Muscle layer of colon (tissue), 2 donors: ENCODE measurements at regions not wholly inside any gene's neighbourhood (a gene's known extent, or its start where the extent isn't known, plus 50 kb on each side); places are given as distances from the start of the nearest gene placed in this dataset.

ENCODE experiments used
- H3K27ac ChIP-seq: one replicate; pipeline ENCODE4 v1.7.0; 2013; ENCODE audit warnings: low read depth, mild to moderate bottlenecking, low read length, moderate library complexity
- H3K27me3 ChIP-seq, 2 donors: one replicate each; pipeline ENCODE4 v1.7.0; 2013; ENCODE audit warnings: low read length in 2 of 2, mild to moderate bottlenecking in 2 of 2; ENCODE audit not compliant: insufficient read depth in 2 of 2, control insufficient read depth in 1 of 2
- H3K36me3 ChIP-seq: one replicate; pipeline ENCODE4 v1.7.0; 2013; ENCODE audit warnings: mild to moderate bottlenecking, low read length; ENCODE audit not compliant: insufficient read depth
- H3K4me1 ChIP-seq: one replicate; pipeline ENCODE4 v1.7.0; 2013; ENCODE audit warnings: mild to moderate bottlenecking, low read length; ENCODE audit not compliant: insufficient read depth
- H3K4me3 ChIP-seq, 2 donors: one replicate each; pipeline ENCODE4 v1.7.0; 2013; ENCODE audit warnings: low read length in 2 of 2, low read depth in 1 of 2, mild to moderate bottlenecking in 1 of 2, moderate library complexity in 1 of 2
- H3K9ac ChIP-seq: one replicate; pipeline ENCODE4 v1.7.0; 2013; ENCODE audit warnings: low read length
- H3K9me3 ChIP-seq: one replicate; pipeline ENCODE4 v1.7.0; 2013; ENCODE audit warnings: mild to moderate bottlenecking, low read length
- donor health status: abdominal sarcoma.
- donor health status: Adenocarcinoma of cecum.

- H3K27me3 ChIP-seq, result no peaks in the 10 kb centered on the region
These were observed 1989.0 kb downstream of the C4orf33 start for GRCh38 chr4:131084997-131085396.

DNA sequence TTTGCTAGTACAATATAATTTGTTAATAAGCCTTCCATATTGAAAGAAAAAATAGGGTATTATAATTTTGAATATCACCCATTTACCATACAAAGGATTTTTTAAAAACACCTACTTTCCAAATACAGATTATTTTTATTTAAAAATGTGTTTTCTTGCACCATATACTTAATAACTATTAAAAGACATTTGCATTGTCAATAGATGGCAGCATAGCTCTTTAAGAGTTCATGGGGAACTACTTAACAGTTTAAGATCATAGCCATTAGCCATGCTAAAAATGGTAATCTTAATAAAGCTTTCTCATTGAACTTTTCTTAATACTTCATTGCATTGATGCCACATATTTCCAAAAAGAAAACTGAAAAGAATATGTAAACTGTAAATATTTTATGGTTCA is 1995.9 kb downstream of the C4orf33 start:
- Histone ChIP-seq H3K4me1 (no peaks in the 10 kb centered on the region), H3K27ac (no peak overlapping the region), H3K9me3 (no peaks in the 10 kb centered on the region), H3K4me3 (no peak overlapping the region), H3K27me3 (no peaks in the 10 kb centered on the region), H3K36me3 (no peaks in the 10 kb centered on the region), H3K9ac (no peak overlapping the region)

More at GRCh38 chr4:131084997-131085396, 1989.0 kb downstream of the C4orf33 start:
- no peaks in the 10 kb centered on the region for H3K36me3 ChIP-seq
- H3K9me3 ChIP-seq, result no peaks in the 10 kb centered on the region
- H3K27ac ChIP-seq, result no peak overlapping the region
- no peak overlapping the region for H3K9ac ChIP-seq
- no peak overlapping the region for H3K4me3 ChIP-seq
- H3K4me1 ChIP-seq, result no peaks in the 10 kb centered on the region

DNA sequence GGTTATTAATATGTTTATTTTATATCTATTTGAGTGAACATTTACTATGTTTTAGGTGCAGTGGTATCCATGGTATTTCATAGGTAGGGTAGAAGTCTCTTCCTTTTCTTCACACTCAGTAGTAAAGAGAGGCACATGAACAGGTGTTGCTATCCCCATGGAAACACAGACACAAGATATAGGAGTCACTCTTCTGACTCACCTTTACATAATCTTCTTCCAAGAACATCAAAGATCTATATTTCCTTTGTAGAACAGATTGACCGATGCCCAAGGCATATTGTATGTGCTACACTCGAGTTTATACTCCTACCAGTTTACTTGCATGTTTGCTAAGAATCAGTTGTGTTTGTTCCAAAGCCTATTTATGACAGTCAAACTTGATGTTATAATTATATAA is 1997.4 kb downstream of the C4orf33 start:
- H3K9ac ChIP-seq, result no peak overlapping the region
- H3K9me3 ChIP-seq, result no peaks in the 10 kb centered on the region
- H3K27me3 ChIP-seq, result no peaks in the 10 kb centered on the region
- H3K4me3 ChIP-seq, result no peak overlapping the region
- no peak overlapping the region for H3K27ac ChIP-seq
- H3K4me1 ChIP-seq, result no peaks in the 10 kb centered on the region
- H3K36me3 ChIP-seq, result no peaks in the 10 kb centered on the region

GRCh38 chr4:131098976-131099375 is 2003.0 kb downstream of the C4orf33 start:
- Histone ChIP-seq H3K9ac (no peak overlapping the region), H3K4me1 (no peaks in the 10 kb centered on the region), H3K27ac (no peak overlapping the region), H3K4me3 (no peak overlapping the region), H3K27me3 (no peaks in the 10 kb centered on the region), H3K36me3 (no peaks in the 10 kb centered on the region), H3K9me3 (no peaks in the 10 kb centered on the region)

DNA sequence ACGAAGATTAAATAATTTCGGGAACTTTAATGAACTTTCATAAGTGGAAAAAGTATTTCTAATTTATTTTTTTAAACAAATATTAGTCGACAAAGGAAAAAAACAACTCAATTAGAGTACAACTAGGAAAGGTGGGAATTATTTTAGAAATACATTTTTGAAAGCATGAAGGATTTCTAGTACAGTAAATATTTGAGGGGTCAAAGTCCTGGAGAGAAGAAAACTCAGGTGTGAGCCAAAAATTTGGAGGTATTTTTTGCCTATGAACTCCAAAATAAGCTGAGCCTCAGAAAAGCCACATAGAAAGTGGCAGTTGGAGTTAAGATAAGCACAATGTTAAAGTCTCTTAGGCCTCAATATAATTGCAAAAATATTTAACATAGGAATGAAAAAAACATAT is 2017.3 kb downstream of the C4orf33 start:
- no peaks in the 10 kb centered on the region for H3K4me1 ChIP-seq
- H3K27ac ChIP-seq, result no peak overlapping the region
- H3K4me3 ChIP-seq, result no peak overlapping the region
- no peaks in the 10 kb centered on the region for H3K27me3 ChIP-seq
- no peaks in the 10 kb centered on the region for H3K36me3 ChIP-seq
- H3K9ac ChIP-seq, result no peak overlapping the region
- no peaks in the 10 kb centered on the region for H3K9me3 ChIP-seq

- Histone ChIP-seq H3K4me1 (no peaks in the 10 kb centered on the region), H3K27me3 (no peaks in the 10 kb centered on the region), H3K9me3 (no peaks in the 10 kb centered on the region), H3K4me3 (no peak overlapping the region), H3K27ac (no peak overlapping the region), H3K9ac (no peak overlapping the region), H3K36me3 (no peaks in the 10 kb centered on the region)
These were observed 2017.8 kb downstream of the C4orf33 start for GRCh38 chr4:131113704-131114103.

- H3K9ac ChIP-seq, result no peak overlapping the region
- H3K27me3 ChIP-seq, result no peaks in the 10 kb centered on the region
- no peaks in the 10 kb centered on the region for H3K4me1 ChIP-seq
- H3K27ac ChIP-seq, result no peak overlapping the region
- H3K9me3 ChIP-seq, result no peaks in the 10 kb centered on the region
- H3K4me3 ChIP-seq, result no peak overlapping the region
- no peaks in the 10 kb centered on the region for H3K36me3 ChIP-seq
These were observed 2023.7 kb downstream of the C4orf33 start for GRCh38 chr4:131119661-131120060.

GRCh38 chr4:131137196-131137595 is 2011.9 kb upstream of the PCDH10 start:
- Histone ChIP-seq H3K4me1 (no peaks in the 10 kb centered on the region), H3K9me3 (no peaks in the 10 kb centered on the region), H3K9ac (no peak overlapping the region), H3K36me3 (no peaks in the 10 kb centered on the region), H3K27ac (no peak overlapping the region), H3K27me3 (no peaks in the 10 kb centered on the region), H3K4me3 (no peak overlapping the region)

GRCh38 chr4:131159261-131159660 is 1989.8 kb upstream of the PCDH10 start:
- no peak overlapping the region for H3K9ac ChIP-seq
- H3K4me1 ChIP-seq, result no peaks in the 10 kb centered on the region
- H3K27me3 ChIP-seq, result no peaks in the 10 kb centered on the region
- H3K27ac ChIP-seq, result no peak overlapping the region
- no peak overlapping the region for H3K4me3 ChIP-seq
- no peaks in the 10 kb centered on the region for H3K9me3 ChIP-seq
- no peaks in the 10 kb centered on the region for H3K36me3 ChIP-seq

DNA sequence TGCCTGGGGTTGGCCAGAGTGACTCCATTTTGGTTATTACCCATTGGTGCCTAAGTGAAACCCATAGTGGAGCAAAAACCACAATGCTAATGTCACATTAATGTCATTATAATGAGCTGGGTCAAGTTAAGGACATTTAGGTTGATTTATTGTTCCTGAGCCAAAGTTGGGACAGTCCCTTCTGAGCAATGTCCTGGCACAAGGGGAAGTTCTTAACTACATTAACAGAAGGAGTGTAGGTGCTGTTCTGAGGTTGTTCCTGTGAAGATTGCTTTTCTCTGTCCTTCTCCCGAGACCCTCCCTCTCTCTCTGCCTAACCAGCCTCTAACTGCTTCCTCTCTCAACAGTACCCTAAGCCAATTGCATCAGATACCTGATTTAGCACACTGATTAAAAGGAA is 1956.8 kb upstream of the PCDH10 start:
- H3K9me3 ChIP-seq, result no peaks in the 10 kb centered on the region
- H3K9ac ChIP-seq, result no peak overlapping the region
- no peaks in the 10 kb centered on the region for H3K36me3 ChIP-seq
- H3K27ac ChIP-seq, result no peak overlapping the region
- no peak overlapping the region for H3K4me3 ChIP-seq
- H3K27me3 ChIP-seq, result no peaks in the 10 kb centered on the region
- no peaks in the 10 kb centered on the region for H3K4me1 ChIP-seq

GRCh38 chr4:131207589-131207988 is 1941.5 kb upstream of the PCDH10 start:
- H3K27ac ChIP-seq, result no peak overlapping the region
- H3K9me3 ChIP-seq, result no peaks in the 10 kb centered on the region
- no peaks in the 10 kb centered on the region for H3K27me3 ChIP-seq
- no peak overlapping the region for H3K4me3 ChIP-seq
- no peaks in the 10 kb centered on the region for H3K36me3 ChIP-seq
- no peaks in the 10 kb centered on the region for H3K4me1 ChIP-seq
- H3K9ac ChIP-seq, result no peak overlapping the region

- Histone ChIP-seq H3K9ac (no peak overlapping the region), H3K4me3 (no peak overlapping the region), H3K9me3 (no peaks in the 10 kb centered on the region), H3K27me3 (no peaks in the 10 kb centered on the region), H3K36me3 (no peaks in the 10 kb centered on the region), H3K27ac (no peak overlapping the region), H3K4me1 (no peaks in the 10 kb centered on the region)
These were observed 1900.8 kb upstream of the PCDH10 start for GRCh38 chr4:131248314-131248713.
